Skeletal muscle satellite cell (primary cell): ENCODE measurements at regions not wholly inside any gene's neighbourhood (a gene's known extent, or its start where the extent isn't known, plus 50 kb on each side); places are given as distances from the start of the nearest gene placed in this dataset.
"Not testable (repeated sequence)": the region's sequence is repeated elsewhere in the genome, so short reads cannot be mapped to it uniquely, and the experiment has no call there.

Experiments
- H3K27me3 ChIP-seq: 2 replicates; pipeline ENCODE4 v1.7.0; 2013; ENCODE audit warnings: low read length; ENCODE audit not compliant: control insufficient read depth, insufficient read depth
- H3K36me3 ChIP-seq: 2 replicates; pipeline ENCODE4 v1.7.0; 2013; ENCODE audit warnings: mild to moderate bottlenecking, control low read depth, low read length; ENCODE audit not compliant: insufficient read depth
- H3K4me1 ChIP-seq: 2 replicates; pipeline ENCODE4 v1.7.0; 2013; ENCODE audit warnings: low read length; ENCODE audit not compliant: control insufficient read depth, insufficient read depth
- H3K4me2 ChIP-seq: 2 replicates; pipeline ENCODE4 v1.7.0; 2013; ENCODE audit warnings: mild to moderate bottlenecking, low read length
- H3K4me3 ChIP-seq: 2 replicates; pipeline ENCODE4 v1.7.0; 2013; ENCODE audit warnings: low read length
- H3K9ac ChIP-seq: 2 replicates; pipeline ENCODE4 v1.7.0; 2013; ENCODE audit warnings: mild to moderate bottlenecking, low read depth, low read length, moderate library complexity
- H3K9me3 ChIP-seq: replicated peaks from 2 replicates; pipeline ENCODE4 v1.7.0; 2013; ENCODE audit warnings: mild to moderate bottlenecking, control low read depth, low read length

DNA sequence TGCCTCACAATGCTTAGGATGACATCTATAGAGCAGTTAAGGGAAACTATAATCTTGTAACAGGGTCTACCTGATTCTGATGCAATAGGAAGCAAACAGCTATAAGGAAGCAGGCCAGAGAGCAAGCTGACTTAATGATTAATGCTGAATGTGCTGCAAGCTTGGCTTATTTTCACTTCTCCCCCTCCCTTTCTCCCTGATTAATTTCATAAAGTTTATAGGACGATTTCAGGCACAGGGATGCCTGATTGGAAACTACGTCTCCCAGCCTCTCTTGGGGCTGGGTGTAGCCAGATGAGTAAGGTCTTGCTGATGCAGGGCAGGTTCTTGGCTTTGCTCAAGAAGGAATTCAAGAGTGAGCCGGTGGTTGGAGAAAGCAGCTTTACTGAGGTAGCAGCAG lies 82.8 kb upstream of the MRI1 start:
- no peaks in the 10 kb centered on the region for H3K36me3 ChIP-seq
- H3K4me2 ChIP-seq = no peak overlapping the region
- H3K9me3 ChIP-seq = peaks cover 2% of the 10 kb centered on the region
- H3K4me3 ChIP-seq = no peak overlapping the region
- H3K4me1 ChIP-seq = no peaks in the 10 kb centered on the region
- H3K9ac ChIP-seq = no peak overlapping the region
- H3K27me3 ChIP-seq = no peaks in the 10 kb centered on the region

DNA sequence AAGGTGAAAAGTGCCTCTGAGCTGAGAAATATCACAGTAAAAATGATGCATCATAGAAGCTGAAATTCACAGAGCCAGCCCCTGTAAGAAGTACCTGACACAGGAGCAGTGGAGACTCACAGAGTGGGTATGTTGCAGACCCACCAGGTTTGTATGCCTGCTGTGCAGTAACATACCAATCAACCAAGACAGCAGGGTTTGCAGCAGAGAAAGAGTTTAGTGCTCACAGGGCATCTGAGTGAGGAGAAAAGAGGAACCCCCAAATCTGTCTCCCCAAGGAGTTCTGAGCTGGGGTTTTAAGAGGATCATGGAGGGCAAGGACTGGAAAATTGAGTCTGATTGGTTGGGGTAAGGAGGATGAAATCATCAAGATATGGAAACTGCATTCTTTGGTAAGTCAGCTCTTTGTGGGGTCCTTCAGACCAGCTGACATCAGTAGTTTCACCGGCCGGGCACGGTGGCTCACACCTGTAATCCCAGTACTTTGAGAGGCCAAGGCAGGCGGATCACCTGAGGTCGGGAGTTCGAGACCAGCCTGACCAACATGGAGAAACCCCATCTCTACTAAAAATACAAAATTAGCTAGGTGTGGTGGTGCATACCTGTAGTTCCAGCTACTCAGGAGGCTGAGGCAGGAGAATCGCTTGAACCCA lies 83.5 kb upstream of the MRI1 start:
- H3K4me1 ChIP-seq, H3K4me2 ChIP-seq, H3K9me3 ChIP-seq, H3K36me3 ChIP-seq, H3K9ac ChIP-seq, H3K27me3 ChIP-seq, H3K4me3 ChIP-seq: not testable (repeated sequence)

DNA sequence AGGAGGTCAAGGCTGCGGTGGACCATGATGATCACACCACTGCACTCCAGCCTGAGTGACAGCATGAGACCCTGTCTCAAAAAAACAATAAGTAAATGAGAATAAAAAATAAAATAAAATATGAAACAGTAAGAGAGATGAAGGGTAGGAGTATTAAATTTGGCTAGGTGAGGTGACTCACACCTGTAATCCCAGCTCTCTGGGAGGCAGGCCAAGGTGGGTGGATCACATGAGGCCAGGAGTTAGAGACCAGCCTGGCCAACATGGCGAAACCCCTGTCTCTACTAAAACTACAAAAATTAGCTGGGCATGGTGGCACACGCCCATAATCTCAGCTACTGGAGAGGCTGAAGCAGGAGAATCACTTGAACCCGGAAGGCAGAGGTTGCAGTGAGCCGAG lies 87.4 kb upstream of the MRI1 start:
- H3K9me3 ChIP-seq, H3K4me1 ChIP-seq, H3K4me2 ChIP-seq, H3K9ac ChIP-seq, H3K36me3 ChIP-seq, H3K27me3 ChIP-seq, H3K4me3 ChIP-seq: not testable (repeated sequence)

DNA sequence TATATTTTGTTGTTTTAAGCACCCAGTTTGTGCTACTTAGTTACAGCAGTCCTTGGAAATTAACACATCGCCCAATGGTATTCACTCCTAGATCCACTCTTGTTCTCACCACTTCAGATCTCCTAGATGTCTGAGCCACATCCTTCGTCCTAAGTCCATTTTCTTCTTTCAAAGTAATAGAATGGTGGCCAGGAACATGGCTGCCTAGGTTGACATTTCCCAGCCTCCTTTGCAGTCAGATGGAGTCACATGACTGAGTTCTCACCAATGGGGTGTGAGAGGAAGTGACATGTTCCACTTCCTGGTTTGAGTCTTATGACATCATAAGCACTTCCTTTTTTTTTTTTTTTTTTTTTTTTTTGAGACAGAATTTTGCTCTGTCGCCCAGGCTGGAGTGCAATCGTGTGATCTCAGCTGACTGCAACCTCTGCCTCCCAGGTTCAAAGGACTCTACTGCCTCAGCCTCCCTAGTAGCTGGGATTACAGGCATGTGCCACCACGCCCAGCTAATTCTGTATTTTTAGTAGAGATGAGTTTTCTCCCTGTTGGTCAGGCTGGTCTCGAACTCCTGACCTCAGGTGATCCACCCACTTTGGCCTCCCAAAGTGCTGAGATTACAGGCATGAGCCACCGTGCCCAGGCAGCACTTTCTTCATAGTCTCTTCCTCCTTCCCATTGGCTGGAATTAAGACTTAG lies 91.7 kb upstream of the MRI1 start:
- not testable (repeated sequence) for H3K4me1 ChIP-seq, H3K36me3 ChIP-seq, H3K4me3 ChIP-seq, H3K9me3 ChIP-seq, H3K4me2 ChIP-seq, H3K27me3 ChIP-seq, H3K9ac ChIP-seq

DNA sequence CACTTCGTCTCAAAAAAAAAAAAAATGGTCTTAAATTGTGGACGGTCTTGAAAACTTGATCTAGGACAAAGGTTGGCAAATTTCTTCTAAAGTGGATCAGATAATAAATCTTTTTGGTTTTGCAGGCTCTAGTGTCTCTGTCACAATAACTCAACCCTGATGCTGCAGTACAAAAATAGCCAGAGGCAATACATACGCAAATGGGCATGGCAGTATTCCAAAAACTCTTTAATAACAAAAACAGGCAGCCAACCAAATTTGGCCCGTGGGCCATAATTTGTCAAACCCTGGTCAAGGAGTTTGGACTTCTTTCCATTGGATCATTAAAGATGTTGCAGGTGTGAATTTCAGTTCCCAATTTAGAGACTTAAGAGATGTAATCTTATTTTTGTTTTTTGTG lies 93.5 kb upstream of the MRI1 start:
- Histone ChIP-seq H3K9me3 (no peaks in the 10 kb centered on the region), H3K4me1 (no peaks in the 10 kb centered on the region), H3K36me3 (no peaks in the 10 kb centered on the region), H3K9ac (no peak overlapping the region), H3K27me3 (no peaks in the 10 kb centered on the region), H3K4me3 (no peak overlapping the region), H3K4me2 (no peak overlapping the region)

DNA sequence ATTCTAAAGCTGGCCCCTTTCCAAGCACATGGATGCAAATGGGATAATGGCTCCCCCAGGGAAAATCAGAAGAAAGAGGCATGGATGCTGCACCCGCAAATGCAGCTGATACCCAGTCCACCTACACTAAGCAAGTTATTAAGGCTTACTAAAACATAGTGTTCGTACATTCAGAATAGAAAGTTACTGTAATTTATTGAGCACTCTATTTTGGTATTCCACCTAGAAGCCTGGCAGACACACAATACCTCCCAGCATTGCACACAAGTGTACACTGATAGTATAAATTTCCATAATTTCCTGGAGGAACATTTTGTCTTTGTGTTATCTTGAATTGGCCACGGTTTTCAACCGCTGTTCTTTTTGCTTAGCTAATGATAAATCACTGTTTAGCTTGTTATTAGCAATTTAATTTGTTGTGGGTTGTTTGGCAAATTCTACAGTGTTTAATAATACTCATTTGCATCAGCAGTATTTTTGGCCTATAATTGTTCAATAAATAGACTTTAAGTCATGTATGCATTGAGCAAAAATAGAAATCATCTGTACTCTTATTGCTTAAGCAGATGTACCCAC lies 94.5 kb upstream of the MRI1 start:
- H3K4me2 ChIP-seq = no peak overlapping the region
- no peak overlapping the region for H3K4me3 ChIP-seq
- no peaks in the 10 kb centered on the region for H3K4me1 ChIP-seq
- H3K27me3 ChIP-seq = no peaks in the 10 kb centered on the region
- H3K9me3 ChIP-seq = no peaks in the 10 kb centered on the region
- H3K9ac ChIP-seq = no peak overlapping the region
- no peaks in the 10 kb centered on the region for H3K36me3 ChIP-seq

DNA sequence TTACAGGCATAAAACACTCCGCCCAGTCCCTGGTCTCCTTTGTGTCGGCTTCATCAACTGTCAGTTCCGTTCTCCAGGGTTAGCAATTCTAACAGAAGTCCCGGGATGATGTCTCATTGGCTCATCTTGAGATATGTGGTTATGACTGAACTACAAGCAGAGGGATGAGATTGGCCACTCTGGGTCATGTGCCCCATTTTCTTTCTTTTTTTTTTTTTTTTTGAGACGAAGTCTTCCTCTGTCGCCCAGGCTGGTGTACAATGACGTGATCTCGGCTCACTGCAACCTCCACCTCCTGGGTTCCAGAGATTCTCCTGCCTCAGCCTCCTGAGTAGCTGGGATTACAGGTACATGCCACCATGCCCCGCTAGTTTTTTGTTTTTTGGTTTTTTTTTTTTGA lies 95.4 kb upstream of the MRI1 start:
- H3K4me1 ChIP-seq = no peaks in the 10 kb centered on the region
- H3K9me3 ChIP-seq = no peaks in the 10 kb centered on the region
- H3K27me3 ChIP-seq = no peaks in the 10 kb centered on the region
- no peak overlapping the region for H3K4me2 ChIP-seq
- no peak overlapping the region for H3K4me3 ChIP-seq
- no peaks in the 10 kb centered on the region for H3K36me3 ChIP-seq
- H3K9ac ChIP-seq = no peak overlapping the region

DNA sequence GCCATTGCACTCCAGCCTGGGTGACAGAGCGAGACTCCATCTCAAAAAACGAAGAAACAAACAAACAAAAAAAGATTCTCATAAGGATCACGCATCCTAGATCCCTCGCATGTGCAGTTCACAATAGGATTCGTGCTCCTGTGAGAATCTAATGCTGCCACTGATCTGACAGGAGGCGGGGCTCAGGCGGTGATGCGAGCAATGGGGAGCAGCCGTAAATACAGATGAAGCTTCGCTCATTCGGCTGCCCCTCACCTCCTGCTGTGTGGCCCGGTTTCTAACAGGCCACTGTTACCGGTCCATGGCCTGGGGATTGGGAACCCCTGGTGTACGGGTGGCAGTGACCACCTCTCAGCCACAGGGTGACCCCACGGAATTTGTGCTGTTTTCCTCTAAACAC lies 98.2 kb upstream of the MRI1 start:
- Histone ChIP-seq H3K4me1 (no peaks in the 10 kb centered on the region), H3K4me3 (no peak overlapping the region), H3K9ac (no peak overlapping the region), H3K9me3 (no peaks in the 10 kb centered on the region), H3K27me3 (no peaks in the 10 kb centered on the region), H3K36me3 (no peaks in the 10 kb centered on the region), H3K4me2 (no peak overlapping the region)

DNA sequence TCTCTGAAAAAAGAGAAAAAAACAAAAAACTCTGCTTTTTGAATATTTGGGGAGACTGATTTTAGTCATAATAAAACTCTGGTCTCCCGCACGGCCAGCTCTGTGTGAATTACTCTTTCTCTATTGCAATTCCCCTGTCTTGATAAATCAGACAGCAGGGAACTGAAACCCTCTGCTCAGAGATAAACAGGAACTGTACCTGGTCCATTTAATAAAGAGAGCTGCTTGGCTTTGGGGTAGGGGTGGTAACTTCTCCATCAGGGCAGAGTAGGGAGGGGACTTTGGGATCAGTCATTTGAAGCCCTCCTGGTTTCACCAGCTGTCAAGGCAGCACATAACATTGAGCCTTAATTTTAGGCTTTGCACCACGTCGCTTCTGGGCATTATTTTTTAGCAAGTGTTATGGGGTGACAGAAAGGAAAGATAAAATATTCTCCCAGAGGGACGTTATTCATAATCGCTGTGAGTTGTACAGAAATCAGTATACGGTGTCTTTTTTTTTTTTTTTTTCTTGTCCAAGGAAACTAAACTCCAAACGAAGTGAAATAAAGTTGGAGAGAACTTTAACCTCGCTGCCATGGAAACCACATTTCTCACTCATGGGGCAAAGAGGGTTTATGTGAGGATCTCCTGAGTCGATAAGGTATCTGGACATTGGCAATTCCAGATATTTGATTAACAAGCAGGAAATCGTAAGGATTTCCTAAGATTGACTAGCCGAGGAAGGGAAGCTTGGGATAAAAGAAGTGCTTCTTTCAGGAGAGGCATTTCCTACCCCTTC lies 99.0 kb upstream of the MRI1 start:
- Histone ChIP-seq H3K4me3 (no peak overlapping the region), H3K9me3 (no peaks in the 10 kb centered on the region), H3K4me2 (no peak overlapping the region), H3K9ac (no peak overlapping the region), H3K4me1 (no peaks in the 10 kb centered on the region), H3K36me3 (no peaks in the 10 kb centered on the region), H3K27me3 (no peaks in the 10 kb centered on the region)

DNA sequence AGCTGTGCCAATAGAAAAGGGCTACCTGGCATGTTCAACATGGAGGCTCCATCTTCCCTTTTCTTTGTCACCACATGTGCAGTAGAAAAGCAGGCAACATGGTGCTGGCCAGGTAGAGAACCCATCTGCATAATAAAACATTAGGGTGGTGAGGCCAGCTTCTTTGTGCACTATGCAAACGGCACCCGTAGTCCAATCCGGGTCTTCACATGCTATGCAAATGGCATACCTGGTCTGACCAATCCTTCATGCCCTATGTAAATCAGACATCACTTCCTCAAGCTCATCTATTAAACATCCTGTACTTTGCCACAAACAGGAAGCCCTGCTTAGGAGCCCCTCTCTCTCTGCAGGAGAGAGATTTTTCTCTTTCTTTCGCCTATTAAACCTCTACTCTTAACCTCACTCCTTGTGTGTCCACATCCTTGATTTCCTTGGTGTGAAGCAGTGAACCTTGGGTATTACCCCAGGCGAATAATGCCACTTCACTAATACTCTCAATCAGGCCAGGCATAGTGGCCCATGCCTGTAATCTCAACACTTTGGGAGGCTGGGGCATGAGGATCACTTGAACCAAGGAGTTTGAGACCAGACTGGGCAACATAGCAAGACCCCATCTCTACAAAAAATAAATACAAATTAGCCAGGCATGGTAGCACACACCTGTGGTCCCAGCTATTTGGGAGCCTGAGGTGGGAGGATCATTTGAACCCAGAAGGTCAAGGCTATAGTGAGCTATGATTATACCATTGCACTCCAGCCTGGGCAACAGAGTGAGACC lies 111.3 kb upstream of the MRI1 start:
- no peaks in the 10 kb centered on the region for H3K36me3 ChIP-seq
- H3K27me3 ChIP-seq = no peaks in the 10 kb centered on the region
- H3K9ac ChIP-seq = no peak overlapping the region
- no peaks in the 10 kb centered on the region for H3K4me1 ChIP-seq
- H3K9me3 ChIP-seq = no peaks in the 10 kb centered on the region
- H3K4me2 ChIP-seq = no peak overlapping the region
- H3K4me3 ChIP-seq = no peak overlapping the region

DNA sequence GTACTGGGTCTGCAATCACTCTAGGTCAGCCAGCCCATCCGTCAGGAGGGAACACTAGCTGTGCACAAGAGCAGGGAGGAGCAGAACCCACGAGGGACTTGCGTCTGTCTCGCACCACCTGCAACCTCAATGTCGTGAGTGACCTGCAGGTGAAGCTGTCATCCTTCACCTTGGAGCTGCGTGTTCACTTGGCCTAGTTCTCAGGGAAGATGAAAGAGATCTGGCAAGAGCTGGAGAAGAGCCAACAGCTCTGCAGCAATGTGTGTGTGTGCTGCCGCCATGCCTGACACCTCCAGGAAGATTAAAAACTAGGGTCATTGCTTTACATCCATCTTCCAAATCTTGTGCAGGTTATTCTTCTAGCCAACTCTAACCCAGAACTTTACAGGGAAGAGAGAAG lies 117.6 kb upstream of the MRI1 start:
- Histone ChIP-seq H3K27me3 (no peaks in the 10 kb centered on the region), H3K9me3 (no peaks in the 10 kb centered on the region), H3K4me1 (no peaks in the 10 kb centered on the region), H3K4me2 (no peak overlapping the region), H3K9ac (no peak overlapping the region), H3K4me3 (no peak overlapping the region), H3K36me3 (no peaks in the 10 kb centered on the region)
